ENCODE measurements at regions not wholly inside any gene's neighbourhood (a gene's known extent, or its start where the extent isn't known, plus 50 kb on each side); places are given as distances from the start of the nearest gene placed in this dataset.

- DNase-seq (ENCODE audit: low read depth in 4 of 4, low spot score in 1 of 4) = no peak
Observed at GRCh38 chr3:10759495-10759894, 56.5 kb upstream of the SLC6A11 start.

DNA sequence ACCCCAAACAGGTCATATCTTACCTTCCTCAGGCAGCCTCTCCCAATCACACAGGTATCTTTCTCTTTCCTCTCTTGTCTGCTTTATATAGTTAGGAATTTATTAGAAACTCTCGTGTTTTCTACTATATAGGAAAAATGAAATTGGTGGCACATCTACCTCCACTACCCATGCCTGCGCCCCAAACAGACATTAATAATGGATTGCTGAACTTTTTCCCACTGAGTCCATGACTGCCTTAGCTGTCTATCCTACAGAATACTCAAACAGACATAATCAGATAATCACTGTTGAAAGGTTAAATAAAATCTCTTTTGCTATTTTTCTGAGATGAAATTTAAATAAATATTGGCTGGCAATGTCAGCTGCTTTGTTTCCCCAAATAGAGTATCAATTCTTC is 55.8 kb upstream of the SLC6A11 start:
- no peak for DNase-seq (ENCODE audit: low read depth in 4 of 4, low spot score in 1 of 4)

DNA sequence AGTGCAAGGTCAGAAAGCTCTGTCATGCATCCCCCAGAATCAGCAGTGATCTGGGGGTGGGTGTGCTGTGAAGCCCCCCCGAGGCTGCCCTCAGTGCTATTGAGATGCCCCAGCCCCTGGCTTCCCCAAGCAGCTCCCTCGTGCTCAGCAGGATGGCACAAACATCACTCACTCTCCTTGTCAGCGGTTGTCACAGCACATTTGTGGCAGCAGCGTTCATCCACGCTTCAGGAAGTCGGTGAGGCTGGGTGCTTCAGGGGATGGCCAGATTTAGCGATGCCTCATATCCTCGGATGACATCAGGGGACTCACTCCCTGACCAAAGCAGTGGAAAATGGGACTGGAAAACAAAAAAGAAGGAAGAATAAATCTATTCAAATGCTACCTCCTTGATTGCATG is 54.4 kb upstream of the SLC6A11 start:
- DNase-seq (ENCODE audit: low read depth in 4 of 4, low spot score in 1 of 4) = no peak

DNA sequence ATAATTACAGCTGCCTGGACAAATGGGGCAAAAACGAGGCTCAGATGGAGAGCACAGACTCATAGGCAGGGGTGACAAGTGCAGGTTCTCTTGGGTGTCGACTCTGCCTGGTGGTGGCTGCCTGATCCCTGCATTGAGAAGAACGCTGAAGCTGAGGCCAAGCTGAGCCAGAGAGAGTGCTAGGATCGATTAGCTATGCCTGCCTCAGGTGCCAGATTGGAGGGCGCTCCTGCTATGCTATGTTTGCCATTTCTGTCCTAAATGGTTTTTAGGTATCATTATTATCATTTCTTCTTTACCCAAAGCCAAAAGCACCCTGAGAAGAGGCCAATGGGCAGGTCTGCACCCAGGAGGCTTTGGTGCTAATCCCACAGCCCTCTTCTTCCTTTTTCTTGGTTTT is 53.9 kb upstream of the SLC6A11 start:
- DNase-seq (ENCODE audit: low read depth in 4 of 4, low spot score in 1 of 4) = no peak

- DNase-seq (ENCODE audit: low read depth in 4 of 4, low spot score in 1 of 4) = no peak
Observed at GRCh38 chr3:10762611-10763247, 53.3 kb upstream of the SLC6A11 start.

DNA sequence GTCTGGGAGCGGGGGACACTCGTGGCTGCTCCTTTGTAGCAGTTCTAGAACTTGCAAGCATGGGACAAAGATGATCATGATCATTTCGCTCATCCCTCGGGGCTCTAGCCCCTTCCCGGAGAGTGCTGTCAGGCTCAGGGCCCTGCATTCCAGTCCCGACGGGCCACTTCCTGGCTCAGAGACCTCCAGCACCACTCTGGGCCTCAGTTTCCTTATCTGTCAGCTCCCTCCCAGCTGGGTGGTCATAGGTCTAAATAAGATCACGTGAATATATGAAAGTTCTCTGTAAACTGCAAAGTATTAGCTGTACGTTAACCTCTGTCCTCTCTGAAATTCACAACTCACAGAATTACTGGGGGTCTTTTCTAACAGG is 52.8 kb upstream of the SLC6A11 start:
- no peak for DNase-seq (ENCODE audit: low read depth in 4 of 4, low spot score in 1 of 4)

- DNase-seq (ENCODE audit: low read depth in 4 of 4, low spot score in 1 of 4) = no peak
Observed at GRCh38 chr3:10763817-10764258, 52.2 kb upstream of the SLC6A11 start.

DNA sequence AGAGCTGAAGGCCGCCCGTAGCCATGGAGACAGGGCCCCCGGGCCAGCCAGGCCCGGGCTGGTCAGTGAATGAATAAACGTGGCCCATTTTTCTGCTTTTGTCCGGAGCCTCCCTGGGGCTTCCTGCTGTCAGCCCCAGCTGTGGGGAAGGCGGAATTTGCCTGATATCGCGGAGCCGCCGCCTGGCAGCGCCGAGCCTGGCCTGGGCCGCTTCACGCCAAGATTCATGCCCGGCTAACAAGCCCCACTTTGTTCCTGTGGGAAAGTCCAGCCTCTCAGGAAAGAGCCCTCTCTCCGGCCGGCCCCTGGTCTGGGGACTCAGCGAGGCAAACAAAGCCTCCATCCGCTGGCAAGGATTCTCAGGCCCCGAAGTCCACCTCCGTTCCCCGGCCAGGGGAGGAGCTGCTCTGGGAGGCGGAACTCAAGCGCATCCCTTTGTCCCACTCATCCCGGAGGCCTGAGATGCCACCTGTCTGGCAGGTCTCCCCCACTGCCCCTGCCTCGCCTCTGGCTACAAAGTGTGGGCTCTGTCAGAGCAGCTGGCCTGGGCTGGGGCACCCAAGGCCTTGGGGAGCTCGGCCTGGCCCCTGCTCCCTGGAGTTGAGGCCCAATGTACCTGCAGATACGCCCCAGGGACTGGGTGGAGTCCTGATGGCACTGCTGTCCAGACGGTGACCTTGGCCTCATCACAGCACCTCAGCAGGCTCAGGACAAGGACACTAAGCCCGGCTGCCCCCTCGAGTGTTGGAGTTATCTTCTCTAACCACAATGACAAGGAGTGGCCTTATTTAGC is 51.6 kb upstream of the SLC6A11 start:
- DNase-seq (ENCODE audit: low read depth in 4 of 4, low spot score in 1 of 4) = no peak

DNA sequence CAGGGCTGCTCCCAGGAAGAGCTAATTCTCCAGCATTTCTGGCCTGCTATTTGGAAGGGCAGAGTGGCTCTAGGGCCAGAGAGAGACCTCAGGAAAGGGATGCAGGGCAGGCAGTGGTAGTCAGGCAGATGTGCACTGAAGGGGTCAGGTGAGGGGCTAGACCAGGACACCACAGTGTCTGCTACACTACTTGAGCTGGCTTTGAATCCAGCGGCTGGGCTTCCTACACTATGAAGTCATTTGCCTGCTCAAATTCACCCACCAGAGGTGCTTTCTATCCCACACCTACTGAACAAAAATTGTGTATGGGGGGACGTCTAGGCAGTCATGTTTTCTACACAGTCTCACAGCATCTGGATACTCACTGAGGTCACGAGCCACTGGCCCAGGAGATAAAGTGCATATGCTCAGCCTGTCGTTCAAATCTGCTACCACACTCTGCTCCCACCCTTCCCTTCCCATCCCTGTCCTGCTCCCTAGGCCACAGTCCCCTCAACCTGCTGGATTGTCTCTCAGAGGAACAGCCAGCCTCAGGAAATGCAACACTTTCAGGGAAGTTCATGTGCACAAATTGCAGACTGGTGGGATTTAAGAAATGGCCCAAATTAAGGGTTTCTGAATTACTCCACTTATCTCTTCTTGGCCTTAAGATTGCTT is 49.9 kb upstream of the SLC6A11 start:
- no peak for DNase-seq (ENCODE audit: low read depth in 4 of 4, low spot score in 1 of 4)
